ENCODE measurements at regions not wholly inside any gene's neighbourhood (a gene's known extent, or its start where the extent isn't known, plus 50 kb on each side); places are given as distances from the start of the nearest gene placed in this dataset.
"Not testable (repeated sequence)": the region's sequence is repeated elsewhere in the genome, so short reads cannot be mapped to it uniquely, and the experiment has no call there.

GRCh38 chrX:121709236-121709635 lies 661.8 kb downstream of the GLUD2 start:
- in situ Hi-C loops (cut with MboI); H3K27ac ChIP-seq (ENCODE audit: extremely low read depth, low read depth, low read length); H3K79me2 ChIP-seq (ENCODE audit: control insufficient read depth, insufficient read depth, low read length); FAIRE-seq; H3K4me2 ChIP-seq (ENCODE audit: insufficient read depth, low read length); H3K4me1 ChIP-seq (replicated peaks in 1 of 2; ENCODE audit: control insufficient read depth in 2 of 2, insufficient read depth in 2 of 2, low read length in 2 of 2); H2AFZ ChIP-seq (ENCODE audit: low read depth, low read length); H3K9me3 ChIP-seq (replicated peaks; ENCODE audit: control insufficient read depth, insufficient read depth, low read depth, low read length); ATAC-seq; POLR2A ChIA-PET; DNase-seq (ENCODE audit: extremely low read depth in 1 of 4, low spot score in 3 of 4); BruUV-seq (replicated peaks); H3K27me3 ChIP-seq (ENCODE audit: control insufficient read depth in 2 of 2, insufficient read depth in 2 of 2, low read length in 2 of 2); H3K9me1 ChIP-seq (ENCODE audit: control insufficient read depth, insufficient read depth, low read length); H4K20me1 ChIP-seq (replicated peaks; ENCODE audit: control insufficient read depth, insufficient read depth, low read length); H3K9ac ChIP-seq (ENCODE audit: insufficient read depth in 1 of 2, low read depth in 2 of 2, low read length in 2 of 2); H3K36me3 ChIP-seq (ENCODE audit: control insufficient read depth, insufficient read depth, low read length); H3K4me3 ChIP-seq; CTCF ChIA-PET (ENCODE audit: low intra/inter-chr PET ratio); intact Hi-C loops (cut with micrococcal nuclease): not testable (repeated sequence)
- 0% methylated on average over 1 of the region's 1 CpG for WGBS (ENCODE audit: insufficient coverage, low coverage, missing lambda C conversion rate)

- H3K79me2 ChIP-seq (ENCODE audit: control insufficient read depth, insufficient read depth, low read length), result no peaks in the 10 kb centered on the region
- DNase-seq (ENCODE audit: extremely low read depth in 1 of 4, low spot score in 3 of 4) (no peak), FAIRE-seq (no peak), ATAC-seq (no peak)
- no peaks in the 10 kb centered on the region for H3K36me3 ChIP-seq (ENCODE audit: control insufficient read depth, insufficient read depth, low read length)
- intact Hi-C loops (cut with micrococcal nuclease) (no loop called here), in situ Hi-C loops (cut with MboI) (no loop called here)
- H3K27ac ChIP-seq (ENCODE audit: extremely low read depth, low read depth, low read length), result no peak overlapping the region
- no peaks in the 10 kb centered on the region for H3K9me3 ChIP-seq (replicated peaks; ENCODE audit: control insufficient read depth, insufficient read depth, low read depth, low read length)
- H3K4me1 ChIP-seq (replicated peaks in 1 of 2; ENCODE audit: control insufficient read depth in 2 of 2, insufficient read depth in 2 of 2, low read length in 2 of 2), result no peaks in the 10 kb centered on the region
- H3K9me1 ChIP-seq (ENCODE audit: control insufficient read depth, insufficient read depth, low read length), result no peaks in the 10 kb centered on the region
- WGBS (ENCODE audit: insufficient coverage, low coverage, missing lambda C conversion rate), result no CpG with 5 or more reads among the region's 1 CpG
- BruUV-seq (replicated peaks), result no TSS peak
- no peak overlapping the region for H3K4me3 ChIP-seq
- no peaks in the 10 kb centered on the region for H4K20me1 ChIP-seq (replicated peaks; ENCODE audit: control insufficient read depth, insufficient read depth, low read length)
- H3K4me2 ChIP-seq (ENCODE audit: insufficient read depth, low read length), result no peak overlapping the region
- ChIA-PET CTCF (ENCODE audit: low intra/inter-chr PET ratio) (no interaction called here), POLR2A (no interaction called here)
- no peaks in the 10 kb centered on the region for H3K27me3 ChIP-seq (ENCODE audit: control insufficient read depth in 2 of 2, insufficient read depth in 2 of 2, low read length in 2 of 2)
- no peak overlapping the region for H2AFZ ChIP-seq (ENCODE audit: low read depth, low read length)
- no peak overlapping the region for H3K9ac ChIP-seq (ENCODE audit: insufficient read depth in 1 of 2, low read depth in 2 of 2, low read length in 2 of 2)
- no peak for TF ChIP-seq MXI1 (IDR thresholded peaks at IDR 0.05; ENCODE audit: low read depth, low read length)
Measured at GRCh38 chrX:121733514-121733913, 686.1 kb downstream of the GLUD2 start.

All from K562 (cell line).